Adrenal gland (tissue), 9 donors: ENCODE measurements at regions not wholly inside any gene's neighbourhood (a gene's known extent, or its start where the extent isn't known, plus 50 kb on each side); places are given as distances from the start of the nearest gene placed in this dataset.

ENCODE experiments used
- DNase-seq, 7 donors: peaks; one replicate each; pipeline ENCODE4 v3.0.0-alpha.2; 2019 to 2020
- H3K27ac ChIP-seq, 5 donors: fragments of 200-600 bp; sonication (generic) in 4 of 5; 1 replicate in 3 of 5; 2 replicates in 2 of 5; pipeline versions ENCODE4 v1.5.1 to v1.8.0; 2016 to 2020; ENCODE audit warnings: mild to moderate bottlenecking in 1 of 5
- H3K27me3 ChIP-seq: fragments of 200-600 bp; 2 replicates; pipeline ENCODE4 v1.8.0; 2021
- H3K36me3 ChIP-seq, 2 donors: fragments of 200-600 bp; replicated peaks in 1 of 2; 1 replicate in 1 of 2; 2 replicates in 1 of 2; pipeline versions ENCODE4 v1.5.1 to v1.8.0; 2018 to 2022
- H3K4me1 ChIP-seq, 2 donors: fragments of 200-600 bp; replicated peaks in 1 of 2; 1 replicate in 1 of 2; 2 replicates in 1 of 2; pipeline versions ENCODE4 v1.5.1 to v1.8.0; 2018 to 2021
- H3K4me3 ChIP-seq, 4 donors: fragments of 200-600 bp; sonication (generic) in 3 of 4; one replicate each; pipeline ENCODE4 v1.5.1; 2016 to 2018
- H3K9me3 ChIP-seq, 3 donors: fragments of 200-600 bp; sonication (generic) in 1 of 3; replicated peaks in 1 of 3; 1 replicate in 2 of 3; 2 replicates in 1 of 3; pipeline versions ENCODE4 v1.5.1 to v1.8.0; 2016 to 2021
- CTCF ChIP-seq, 6 experiments: fragments of 450-650 bp in 4 of 6; fragments of 200-600 bp in 2 of 6; sonication (generic) in 1 of 6; IDR thresholded peaks; 1 replicate in 5 of 6; 2 replicates in 1 of 6; pipeline versions ENCODE4 v1.5.1 to v1.8.0; 2016 to 2021; ENCODE audit warnings: antibody characterized with exemption in 6 of 6, mild to moderate bottlenecking in 2 of 6, moderate library complexity in 1 of 6
- POLR2A ChIP-seq, 2 donors: fragments of 450-650 bp; IDR thresholded peaks; one replicate each; pipeline ENCODE4 v1.6.1; 2017; ENCODE audit warnings: antibody characterized with exemption in 2 of 2, mild to moderate bottlenecking in 2 of 2, moderate library complexity in 1 of 2
- WGBS, 4 donors: extraction: QIAGEN DNeasy Blood & Tissue Kit in 2 of 4; methylation state at CpG; one replicate each; pipeline versions ENCODE4 v1.1.5 to v1.1.7; 2013 to 2017; 5-methylcytosine and 5-hydroxymethylcytosine counted together
- intact Hi-C, 2 donors: fragments of 100-400 bp; cut with DNase I; formaldehyde crosslinking; loops; one replicate each; pipeline versions ENCODE4 v1.14.1 to v1.15.0; 2022 to 2023
- donor health status: healthy with polysubstance abuse.
- donor health status: Bipolar disorder and iron deficiency.
- donor health status: DM: yes; HTN: yes; CAD: no.
- donor health status: DM: no; HTN: no; CAD: no.
- donor health status: DM: no; HTN: no; CAD: no.

GRCh38 chr4:160142579-160142978, 1039.7 kb downstream of the RAPGEF2 start:
- no peak overlapping the region for H3K4me3 ChIP-seq
- no peak for TF ChIP-seq CTCF (IDR thresholded peaks at IDR 0.05)
- no peak for TF ChIP-seq POLR2A (IDR thresholded peaks at IDR 0.05)
- WGBS, 4 donors, result 61 to 81% (median 67%) methylated on average over 2 of the region's 2 CpGs
- no peaks in the 10 kb centered on the region for H3K9me3 ChIP-seq
- no peaks in the 10 kb centered on the region for H3K27me3 ChIP-seq
- H3K27ac ChIP-seq, result no peak overlapping the region
- H3K4me1 ChIP-seq, result no peaks in the 10 kb centered on the region
- no peak for DNase-seq
- H3K36me3 ChIP-seq, result no peaks in the 10 kb centered on the region
- intact Hi-C loops, result no loop called here

DNA sequence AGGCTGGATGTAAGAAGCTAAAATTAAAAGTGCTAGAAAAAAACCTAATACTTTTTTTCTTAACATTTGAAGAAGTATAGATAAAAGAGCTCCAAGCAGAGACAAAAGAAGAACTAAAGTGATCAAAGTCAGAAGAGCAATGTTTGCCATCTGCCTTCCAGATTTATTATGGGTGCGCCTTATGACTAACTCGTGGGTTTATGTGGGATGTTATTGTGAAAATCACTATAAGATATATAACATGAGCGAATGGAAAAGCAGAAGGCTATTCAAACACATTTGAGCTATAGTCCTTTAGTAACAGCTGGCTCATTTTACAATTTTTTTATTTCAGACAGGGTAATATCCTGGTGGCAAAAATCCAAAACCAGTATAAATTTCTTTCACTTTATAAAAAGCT, 1040.7 kb downstream of the RAPGEF2 start:
- intact Hi-C loops, result no loop called here
- H3K4me1 ChIP-seq, result no peaks in the 10 kb centered on the region
- no peak for DNase-seq
- H3K36me3 ChIP-seq, result no peaks in the 10 kb centered on the region
- H3K4me3 ChIP-seq, result no peak overlapping the region
- WGBS, 4 donors, result 45 to 53% (median 50%) methylated on average over 3 of the region's 3 CpGs
- TF ChIP-seq POLR2A (IDR thresholded peaks at IDR 0.05), result no peak
- no peak for TF ChIP-seq CTCF (IDR thresholded peaks at IDR 0.05)
- H3K27ac ChIP-seq, result no peak overlapping the region
- no peaks in the 10 kb centered on the region for H3K9me3 ChIP-seq
- H3K27me3 ChIP-seq, result no peaks in the 10 kb centered on the region

DNA sequence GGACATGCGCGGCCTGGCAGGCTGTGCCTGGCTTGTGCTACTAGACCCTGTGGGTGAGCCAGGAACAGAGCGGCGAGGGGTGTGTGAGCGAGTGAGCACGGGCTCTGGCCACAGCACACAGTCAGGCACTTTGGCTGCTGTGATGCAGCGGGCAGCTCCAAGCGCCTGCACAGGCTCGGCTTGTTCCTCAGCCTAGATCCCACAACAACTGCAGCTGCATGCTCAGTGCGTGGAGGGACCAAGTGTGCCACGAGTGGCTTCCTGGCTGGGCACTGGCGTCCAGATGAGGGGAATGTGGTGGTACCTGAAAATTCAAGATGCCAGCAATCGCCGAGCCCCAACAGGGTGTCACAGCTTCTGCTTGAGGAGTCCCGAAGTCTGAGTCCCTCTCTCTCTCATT, 1056.6 kb downstream of the RAPGEF2 start:
- no peak for TF ChIP-seq POLR2A (IDR thresholded peaks at IDR 0.05)
- TF ChIP-seq CTCF (IDR thresholded peaks at IDR 0.05), result no peak
- intact Hi-C loops, result no loop called here
- Histone ChIP-seq H3K4me3 (no peak overlapping the region), H3K36me3 (no peaks in the 10 kb centered on the region), H3K27me3 (no peaks in the 10 kb centered on the region), H3K27ac (no peak overlapping the region), H3K9me3 (no peaks in the 10 kb centered on the region), H3K4me1 (no peaks in the 10 kb centered on the region)
- DNase-seq, result no peak
- 86 to 91% (median 89%) methylated on average over 6 to 15 of the region's 15 CpGs for WGBS, 4 donors

GRCh38 chr4:160161026-160161425, 1058.1 kb downstream of the RAPGEF2 start:
- Histone ChIP-seq H3K27ac (no peak overlapping the region), H3K36me3 (no peaks in the 10 kb centered on the region), H3K9me3 (no peaks in the 10 kb centered on the region), H3K4me3 (no peak overlapping the region), H3K27me3 (no peaks in the 10 kb centered on the region), H3K4me1 (no peaks in the 10 kb centered on the region)
- 77 to 95% (median 91%) methylated on average over 1 of the region's 1 CpG for WGBS, 4 donors
- no peak for DNase-seq
- TF ChIP-seq POLR2A (IDR thresholded peaks at IDR 0.05) (no peak), CTCF (IDR thresholded peaks at IDR 0.05) (no peak)
- intact Hi-C loops, result no loop called here
